Body of pancreas (tissue), 4 donors: ENCODE measurements at regions not wholly inside any gene's neighbourhood (a gene's known extent, or its start where the extent isn't known, plus 50 kb on each side); places are given as distances from the start of the nearest gene placed in this dataset.
"Not testable (repeated sequence)": the region's sequence is repeated elsewhere in the genome, so short reads cannot be mapped to it uniquely, and the experiment has no call there.

Experiments
- ATAC-seq: fragments of 150-250 bp; one replicate; pipeline ENCODE4 v1.9.1; 2016
- DNase-seq, 4 donors: peaks; one replicate each; pipeline ENCODE4 v3.0.0-alpha.2; 2019
- H3K27ac ChIP-seq, 4 donors: fragments of 200-600 bp; sonication (generic); 1 replicate in 3 of 4; 2 replicates in 1 of 4; pipeline versions ENCODE4 v1.5.1 to v1.6.1; 2016 to 2019; ENCODE audit warnings: mild to moderate bottlenecking in 1 of 4, mixed read lengths in 1 of 4, moderate library complexity in 1 of 4
- H3K27me3 ChIP-seq, 2 donors: fragments of 200-600 bp; sonication (generic); one replicate each; pipeline ENCODE4 v1.6.0; 2016; ENCODE audit warnings: mild to moderate bottlenecking in 1 of 2
- H3K36me3 ChIP-seq, 2 donors: fragments of 200-600 bp; sonication (generic); replicated peaks in 1 of 2; 2 replicates each; pipeline ENCODE4 v1.5.1; 2016; ENCODE audit warnings: low read depth in 2 of 2; ENCODE audit not compliant: insufficient read depth in 1 of 2
- H3K4me1 ChIP-seq: fragments of 200-600 bp; sonication (generic); one replicate; pipeline ENCODE4 v1.6.0; 2016
- H3K4me3 ChIP-seq, 2 donors: fragments of 200-600 bp; sonication (generic); 1 replicate in 1 of 2; 2 replicates in 1 of 2; pipeline ENCODE4 v1.5.1; 2016 to 2019
- H3K9me3 ChIP-seq, 3 donors: fragments of 200-600 bp; sonication (generic); 1 replicate in 2 of 3; 2 replicates in 1 of 3; pipeline ENCODE4 v1.5.1; 2016
- POLR2A ChIP-seq, 3 donors: fragments of 450-650 bp; IDR thresholded peaks; one replicate each; pipeline ENCODE4 v1.6.1; 2016; ENCODE audit warnings: antibody characterized with exemption in 3 of 3, mild to moderate bottlenecking in 2 of 3
- WGBS, 2 donors: methylation state at CpG; one replicate each; pipeline ENCODE4 v1.1.5; 2017; 5-methylcytosine and 5-hydroxymethylcytosine counted together
- intact Hi-C: fragments of 100-400 bp; cut with DNase I; formaldehyde crosslinking; loops from one replicate; pipeline ENCODE4 v1.15.1; 2023
- TF ChIP-seq, protein P1 (sequence below), 7 experiments: fragments of 450-650 bp in 4 of 7; fragments of 200-600 bp in 3 of 7; sonication (generic) in 3 of 7; IDR thresholded peaks; one replicate each; pipeline ENCODE4 v1.5.1; 2016 to 2019; ENCODE audit warnings: antibody characterized with exemption in 7 of 7

DNA sequence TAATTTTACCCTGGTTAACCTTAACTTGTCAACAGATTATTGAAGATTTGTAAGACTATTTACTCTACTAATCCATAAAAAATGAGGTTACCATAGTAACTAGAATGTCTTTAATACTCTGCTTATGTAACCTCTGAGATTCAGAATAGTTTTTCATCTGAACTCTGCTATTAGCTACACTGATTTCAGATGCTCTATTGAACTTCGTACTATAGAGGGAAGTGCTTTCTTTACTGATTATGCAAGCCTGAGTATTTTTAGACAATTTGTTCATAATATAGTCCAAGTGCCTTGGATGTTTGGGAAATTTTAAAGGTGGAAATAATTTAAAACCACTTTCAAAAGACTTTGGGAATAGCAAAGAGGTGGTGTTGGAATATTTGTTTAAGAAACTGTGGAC, 107.9 kb upstream of the GBE1 start:
- H3K4me1 ChIP-seq, result no peaks in the 10 kb centered on the region
- intact Hi-C loops, result no loop called here
- TF ChIP-seq, protein P1, sequence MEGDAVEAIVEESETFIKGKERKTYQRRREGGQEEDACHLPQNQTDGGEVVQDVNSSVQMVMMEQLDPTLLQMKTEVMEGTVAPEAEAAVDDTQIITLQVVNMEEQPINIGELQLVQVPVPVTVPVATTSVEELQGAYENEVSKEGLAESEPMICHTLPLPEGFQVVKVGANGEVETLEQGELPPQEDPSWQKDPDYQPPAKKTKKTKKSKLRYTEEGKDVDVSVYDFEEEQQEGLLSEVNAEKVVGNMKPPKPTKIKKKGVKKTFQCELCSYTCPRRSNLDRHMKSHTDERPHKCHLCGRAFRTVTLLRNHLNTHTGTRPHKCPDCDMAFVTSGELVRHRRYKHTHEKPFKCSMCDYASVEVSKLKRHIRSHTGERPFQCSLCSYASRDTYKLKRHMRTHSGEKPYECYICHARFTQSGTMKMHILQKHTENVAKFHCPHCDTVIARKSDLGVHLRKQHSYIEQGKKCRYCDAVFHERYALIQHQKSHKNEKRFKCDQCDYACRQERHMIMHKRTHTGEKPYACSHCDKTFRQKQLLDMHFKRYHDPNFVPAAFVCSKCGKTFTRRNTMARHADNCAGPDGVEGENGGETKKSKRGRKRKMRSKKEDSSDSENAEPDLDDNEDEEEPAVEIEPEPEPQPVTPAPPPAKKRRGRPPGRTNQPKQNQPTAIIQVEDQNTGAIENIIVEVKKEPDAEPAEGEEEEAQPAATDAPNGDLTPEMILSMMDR (IDR thresholded peaks at IDR 0.05), result no peak
- no peak for TF ChIP-seq POLR2A (IDR thresholded peaks at IDR 0.05)
- DNase-seq (no peak), ATAC-seq (no peak)
- 11 to 19% methylated on average over 1 of the region's 1 CpG for WGBS, 2 donors
- H3K27me3 ChIP-seq, result no peaks in the 10 kb centered on the region
- H3K4me3 ChIP-seq, result no peak overlapping the region
- H3K9me3 ChIP-seq, result no peaks in the 10 kb centered on the region
- H3K27ac ChIP-seq, result no peak overlapping the region
- H3K36me3 ChIP-seq, result no peaks in the 10 kb centered on the region

DNA sequence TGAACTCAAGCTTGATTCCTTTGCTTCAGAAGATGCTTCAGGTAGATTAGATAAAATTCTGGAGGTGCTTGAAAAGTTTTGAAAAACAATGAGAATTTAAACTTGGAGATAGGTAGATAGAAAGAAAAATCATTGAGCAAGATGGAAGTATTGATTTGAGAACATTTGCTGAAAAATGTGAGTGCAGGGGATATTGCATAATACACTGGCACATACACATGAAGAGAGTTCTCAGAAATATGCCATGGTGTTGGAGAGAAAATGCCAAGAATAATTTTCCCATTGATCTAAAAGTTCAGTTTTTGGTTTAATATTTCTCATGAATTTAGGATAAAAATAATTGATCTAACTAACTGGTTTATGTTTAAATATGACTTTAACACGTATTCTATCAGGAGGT, 107.2 kb upstream of the GBE1 start:
- Histone ChIP-seq H3K4me1 (no peaks in the 10 kb centered on the region), H3K27me3 (no peaks in the 10 kb centered on the region), H3K9me3 (no peaks in the 10 kb centered on the region), H3K4me3 (no peak overlapping the region), H3K27ac (no peak overlapping the region), H3K36me3 (no peaks in the 10 kb centered on the region)
- ATAC-seq (no peak), DNase-seq (no peak)
- intact Hi-C loops, result no loop called here
- WGBS, 2 donors, result 73 to 85% methylated on average over 1 of the region's 1 CpG
- TF ChIP-seq POLR2A (IDR thresholded peaks at IDR 0.05), result no peak
- TF ChIP-seq, protein P1 (IDR thresholded peaks at IDR 0.05), result no peak

DNA sequence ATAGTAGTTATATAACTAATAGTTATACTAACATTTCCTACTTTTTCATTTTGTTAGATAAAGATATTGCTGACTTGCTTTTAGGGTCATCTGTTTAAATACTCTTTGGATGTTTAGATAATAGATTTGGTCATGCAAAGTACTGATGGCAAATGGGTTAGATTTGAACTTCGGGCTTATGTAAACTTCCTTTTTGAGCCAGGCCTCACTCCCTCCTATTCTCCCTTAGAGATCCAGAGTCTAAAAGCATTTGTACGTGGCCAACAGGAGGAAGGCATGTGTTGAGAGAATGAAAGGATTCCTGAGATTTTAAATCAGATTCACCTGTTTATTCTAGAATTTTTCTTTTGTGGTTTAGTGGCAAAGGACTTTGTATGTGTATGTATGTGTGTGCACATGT, 106.4 kb upstream of the GBE1 start:
- H3K9me3 ChIP-seq, result no peaks in the 10 kb centered on the region
- H3K27ac ChIP-seq, result no peak overlapping the region
- H3K36me3 ChIP-seq, result no peaks in the 10 kb centered on the region
- ATAC-seq (no peak), DNase-seq (no peak)
- H3K27me3 ChIP-seq, result no peaks in the 10 kb centered on the region
- no peak overlapping the region for H3K4me3 ChIP-seq
- no peaks in the 10 kb centered on the region for H3K4me1 ChIP-seq
- TF ChIP-seq, protein P1 (IDR thresholded peaks at IDR 0.05), result no peak
- no peak for TF ChIP-seq POLR2A (IDR thresholded peaks at IDR 0.05)
- intact Hi-C loops, result no loop called here
- 71 to 76% methylated on average over 2 of the region's 2 CpGs for WGBS, 2 donors

DNA sequence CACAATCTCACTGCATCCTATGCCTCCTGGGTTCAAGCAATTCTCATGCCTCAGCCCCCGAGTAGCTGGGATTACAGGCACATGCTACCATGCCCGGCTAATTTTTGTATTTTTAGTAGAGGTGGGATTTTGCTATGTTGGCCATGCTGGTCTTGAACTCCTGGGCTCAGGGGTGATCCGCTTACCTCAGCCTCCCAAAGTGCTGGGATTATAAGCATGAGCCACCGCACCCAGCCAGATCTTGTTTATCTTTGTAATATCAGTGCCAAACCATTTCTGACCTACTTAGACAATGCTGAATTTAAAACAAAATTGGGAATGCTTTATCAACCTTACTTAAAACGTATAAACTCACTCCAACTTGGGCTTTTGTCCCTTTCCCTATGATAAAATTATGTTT, 103.7 kb upstream of the GBE1 start:
- H3K36me3 ChIP-seq, intact Hi-C loops, ATAC-seq, H3K9me3 ChIP-seq, H3K27me3 ChIP-seq, DNase-seq, H3K4me3 ChIP-seq, H3K4me1 ChIP-seq, H3K27ac ChIP-seq: not testable (repeated sequence)
- WGBS, 2 donors, result 78 to 80% methylated on average over 5 of the region's 5 CpGs

DNA sequence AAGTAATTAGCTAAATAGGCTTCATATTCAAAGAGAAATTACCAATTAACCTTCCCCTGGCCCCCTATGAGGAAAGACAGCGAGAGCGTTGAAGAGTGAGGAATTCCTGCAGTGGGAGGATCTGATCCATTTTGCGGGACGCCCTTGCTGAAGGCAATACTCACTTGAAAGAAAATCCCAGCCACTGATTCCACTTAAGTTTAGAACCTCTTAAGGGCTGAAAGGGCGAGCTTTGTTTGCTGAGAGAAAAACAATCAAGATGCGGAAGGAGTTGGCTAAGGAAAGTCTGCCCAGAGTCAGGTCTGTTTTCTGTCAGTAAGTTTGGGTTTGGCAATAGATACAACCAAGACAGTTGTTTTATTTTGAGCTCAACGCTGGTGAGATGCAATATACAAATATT, 102.8 kb upstream of the GBE1 start:
- TF ChIP-seq, protein P1 (IDR thresholded peaks at IDR 0.05), result no peak
- TF ChIP-seq POLR2A (IDR thresholded peaks at IDR 0.05), result no peak
- DNase-seq (no peak), ATAC-seq (no peak)
- no peaks in the 10 kb centered on the region for H3K27me3 ChIP-seq
- no peaks in the 10 kb centered on the region for H3K4me1 ChIP-seq
- no peaks in the 10 kb centered on the region for H3K36me3 ChIP-seq
- H3K27ac ChIP-seq, result no peak overlapping the region
- intact Hi-C loops, result no loop called here
- H3K9me3 ChIP-seq, result no peaks in the 10 kb centered on the region
- H3K4me3 ChIP-seq, result no peak overlapping the region
- WGBS, 2 donors, result 47 to 58% methylated on average over 7 of the region's 7 CpGs
